GM12864 (cell line): ENCODE measurements at regions not wholly inside any gene's neighbourhood (a gene's known extent, or its start where the extent isn't known, plus 50 kb on each side); places are given as distances from the start of the nearest gene placed in this dataset.

Experiments
- DNase-seq: peaks from one replicate; pipeline ENCODE4 v3.0.0-alpha.2; 2011; ENCODE audit warnings: low read depth
- H3K4me3 ChIP-seq: 2 replicates; pipeline ENCODE4 v1.5.1; 2011; ENCODE audit warnings: mild to moderate bottlenecking, low read depth, low read length, control low read depth
- CTCF ChIP-seq: IDR thresholded peaks from 2 replicates; pipeline ENCODE4 v1.5.1; 2011; ENCODE audit warnings: low read depth, mild to moderate bottlenecking, moderate library complexity, low read length, control low read depth, inconsistent platforms; ENCODE audit errors: missing control alignments

- TF ChIP-seq CTCF = no peak
- H3K4me3 ChIP-seq = no peak overlapping the region
- DNase-seq = no peak
Observed at GRCh38 chr9:129457325-129457779, 163.5 kb downstream of the C9orf50 start.

- H3K4me3 ChIP-seq = no peak overlapping the region
- no peak for TF ChIP-seq CTCF
- no peak for DNase-seq
Observed at GRCh38 chr9:129456549-129457324, 164.2 kb downstream of the C9orf50 start.

GRCh38 chr9:129455151-129455995 lies 165.5 kb downstream of the C9orf50 start:
- DNase-seq = no peak
- no peak overlapping the region for H3K4me3 ChIP-seq
- no peak for TF ChIP-seq CTCF

- no peak for TF ChIP-seq CTCF
- H3K4me3 ChIP-seq = no peak overlapping the region
- no peak for DNase-seq
Observed at GRCh38 chr9:129454467-129455067, 166.3 kb downstream of the C9orf50 start.

- TF ChIP-seq CTCF = no peak
- no peak overlapping the region for H3K4me3 ChIP-seq
Observed at GRCh38 chr9:129453734-129454133, 167.2 kb downstream of the C9orf50 start.

GRCh38 chr9:129451669-129452068 lies 169.2 kb downstream of the C9orf50 start:
- no peak for TF ChIP-seq CTCF
- H3K4me3 ChIP-seq = no peak overlapping the region
- DNase-seq = no peak

More at GRCh38 chr9:129453734-129454133, 167.2 kb downstream of the C9orf50 start:
- no peak for DNase-seq
